NCI-H1417 treated with DMSO at 0.1 percent for 48 hours (cell line): ENCODE measurements at regions not wholly inside any gene's neighbourhood (a gene's known extent, or its start where the extent isn't known, plus 50 kb on each side); places are given as distances from the start of the nearest gene placed in this dataset.

ENCODE experiments used
- DNase-seq: peaks from one replicate; lab custom pipeline; 2025; lab: John Stamatoyannopoulos, UW

GRCh38 chr9:6703898-6704639, 53.7 kb upstream of the KDM4C start:
- DNase-seq, result peak; percentile 6

GRCh38 chr9:6702707-6703106, 55.1 kb upstream of the KDM4C start:
- no peak for DNase-seq

GRCh38 chr9:6696178-6696577, 50.6 kb upstream of the GLDC start:
- no peak for DNase-seq

GRCh38 chr9:6695121-6695814, 49.7 kb upstream of the GLDC start:
- DNase-seq, result no peak
